ENCODE measurements at regions not wholly inside any gene's neighbourhood (a gene's known extent, or its start where the extent isn't known, plus 50 kb on each side); places are given as distances from the start of the nearest gene placed in this dataset.

DNA sequence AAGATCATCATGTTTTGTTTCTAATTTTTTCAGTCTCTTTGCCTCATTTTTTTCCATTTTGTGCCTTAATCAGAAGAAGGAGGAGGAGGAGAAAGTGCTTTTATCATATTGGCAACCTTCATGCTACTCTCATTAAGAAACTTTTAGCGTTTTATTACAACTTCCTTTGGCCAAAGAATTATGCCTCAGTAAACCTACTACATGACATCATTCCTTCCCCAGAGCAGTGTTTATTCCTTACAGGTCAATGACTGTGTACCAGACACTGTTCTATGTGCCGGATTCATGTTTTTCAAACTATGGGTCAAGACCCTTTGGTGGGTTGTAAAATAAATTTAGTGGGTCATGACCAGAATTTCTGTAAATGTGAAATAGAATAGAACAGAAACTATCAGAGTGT is 110.4 kb downstream of the SLC30A10 start:
- TF ChIP-seq, protein P1, sequence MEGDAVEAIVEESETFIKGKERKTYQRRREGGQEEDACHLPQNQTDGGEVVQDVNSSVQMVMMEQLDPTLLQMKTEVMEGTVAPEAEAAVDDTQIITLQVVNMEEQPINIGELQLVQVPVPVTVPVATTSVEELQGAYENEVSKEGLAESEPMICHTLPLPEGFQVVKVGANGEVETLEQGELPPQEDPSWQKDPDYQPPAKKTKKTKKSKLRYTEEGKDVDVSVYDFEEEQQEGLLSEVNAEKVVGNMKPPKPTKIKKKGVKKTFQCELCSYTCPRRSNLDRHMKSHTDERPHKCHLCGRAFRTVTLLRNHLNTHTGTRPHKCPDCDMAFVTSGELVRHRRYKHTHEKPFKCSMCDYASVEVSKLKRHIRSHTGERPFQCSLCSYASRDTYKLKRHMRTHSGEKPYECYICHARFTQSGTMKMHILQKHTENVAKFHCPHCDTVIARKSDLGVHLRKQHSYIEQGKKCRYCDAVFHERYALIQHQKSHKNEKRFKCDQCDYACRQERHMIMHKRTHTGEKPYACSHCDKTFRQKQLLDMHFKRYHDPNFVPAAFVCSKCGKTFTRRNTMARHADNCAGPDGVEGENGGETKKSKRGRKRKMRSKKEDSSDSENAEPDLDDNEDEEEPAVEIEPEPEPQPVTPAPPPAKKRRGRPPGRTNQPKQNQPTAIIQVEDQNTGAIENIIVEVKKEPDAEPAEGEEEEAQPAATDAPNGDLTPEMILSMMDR (conservative IDR thresholded peaks at IDR 0.05; ENCODE audit: low read depth, low read length) = no peak
- no peak for TF ChIP-seq EZH2phosphoT487 (IDR thresholded peaks at IDR 0.05; ENCODE audit: borderline replicate concordance, low read length)

Measured in PC-3 (cell line).